Activated CD8-positive, alpha-beta memory T cell treated with anti-CD3 and anti-CD28 coated beads, Interleukin-2, amount 10 ng/mL, durations not matched to agents 7 days and 5 days (primary cell): ENCODE measurements at regions not wholly inside any gene's neighbourhood (a gene's known extent, or its start where the extent isn't known, plus 50 kb on each side); places are given as distances from the start of the nearest gene placed in this dataset.
"Not testable (repeated sequence)": the region's sequence is repeated elsewhere in the genome, so short reads cannot be mapped to it uniquely, and the experiment has no call there.

ENCODE experiments used
- ATAC-seq: fragments of 150-1000 bp; cut with Tn5 transposase; one replicate; pipeline ENCODE4 v1.10.0; 2021; ENCODE audit warnings: moderate library complexity
- CTCF ChIA-PET: fragments of 350-600 bp; sonication (Branson Sonifier 250); formaldehyde crosslinking; loops from one replicate; lab custom pipeline; 2021; ENCODE audit warnings: antibody characterized with exemption; lab: Charles Lee
- DNase-seq: peaks from one replicate; pipeline ENCODE4 v3.0.0-alpha.2; 2020
- H3K27ac Mint-ChIP-seq: one replicate; pipeline ENCODE4 v1.8.0; 2021; ENCODE audit warnings: mild to moderate bottlenecking, mixed read lengths
- H3K27me3 Mint-ChIP-seq: one replicate; pipeline ENCODE4 v1.8.0; 2021; ENCODE audit warnings: mixed read lengths
- H3K36me3 Mint-ChIP-seq: one replicate; pipeline ENCODE4 v1.8.0; 2021; ENCODE audit warnings: mild to moderate bottlenecking, mixed read lengths
- H3K4me1 Mint-ChIP-seq: one replicate; pipeline ENCODE4 v1.8.0; 2021; ENCODE audit warnings: mixed read lengths
- H3K4me3 Mint-ChIP-seq: one replicate; pipeline ENCODE4 v1.8.0; 2021; ENCODE audit warnings: mild to moderate bottlenecking, moderate library complexity, mixed read lengths
- H3K9me3 Mint-ChIP-seq: one replicate; pipeline ENCODE4 v1.8.0; 2022; ENCODE audit warnings: low read depth, mixed read lengths

- Mint-ChIP-seq H3K36me3 (peaks cover 2% of the 10 kb centered on the region), H3K27me3 (peaks cover 11% of the 10 kb centered on the region)
These were observed 76.3 kb downstream of the DRAM2 start for GRCh38 chr1:111063595-111063994.

GRCh38 chr1:111062624-111063023 is 77.3 kb downstream of the DRAM2 start:
- no peaks in the 10 kb centered on the region for H3K4me1 Mint-ChIP-seq
- peaks cover 2% of the 10 kb centered on the region for H3K36me3 Mint-ChIP-seq
- ATAC-seq (no peak), DNase-seq (no peak)
- H3K27me3 Mint-ChIP-seq = peaks cover 11% of the 10 kb centered on the region
- H3K4me3 Mint-ChIP-seq = no peak overlapping the region
- CTCF ChIA-PET = no interaction called here
- H3K9me3 Mint-ChIP-seq = peaks cover 3% of the 10 kb centered on the region
- no peak overlapping the region for H3K27ac Mint-ChIP-seq

More at GRCh38 chr1:111063595-111063994, 76.3 kb downstream of the DRAM2 start:
- CTCF ChIA-PET = no interaction called here
- no peak for ATAC-seq
- Mint-ChIP-seq H3K4me1 (no peaks in the 10 kb centered on the region), H3K9me3 (peaks cover 3% of the 10 kb centered on the region), H3K4me3 (no peak overlapping the region), H3K27ac (no peak overlapping the region)
- no peak for DNase-seq

- Mint-ChIP-seq H3K9me3 (peaks cover 3% of the 10 kb centered on the region), H3K4me1 (no peaks in the 10 kb centered on the region), H3K27ac (no peak overlapping the region), H3K36me3 (peaks cover 3% of the 10 kb centered on the region), H3K27me3 (peaks cover 13% of the 10 kb centered on the region), H3K4me3 (no peak overlapping the region)
- no peak for DNase-seq
- ATAC-seq = no peak
- CTCF ChIA-PET = no interaction called here
These were observed 77.8 kb downstream of the DRAM2 start for GRCh38 chr1:111062081-111062480.

GRCh38 chr1:111054656-111055055 is 85.2 kb downstream of the DRAM2 start:
- Mint-ChIP-seq H3K9me3 (no peaks in the 10 kb centered on the region), H3K27ac (no peak overlapping the region), H3K27me3 (peaks cover 37% of the 10 kb centered on the region), H3K4me1 (no peaks in the 10 kb centered on the region), H3K4me3 (no peak overlapping the region), H3K36me3 (peaks cover 3% of the 10 kb centered on the region)
- CTCF ChIA-PET = no interaction called here
- no peak for ATAC-seq
- DNase-seq = no peak

GRCh38 chr1:111052246-111052645 is 87.6 kb downstream of the DRAM2 start:
- CTCF ChIA-PET = interaction anchor here (1.3 kb wide), 1 partner anchor 22 kb away, joined by 4 read pairs; no protein-coding TSS in a partner anchor
- H3K27me3 Mint-ChIP-seq = peaks cover 50% of the 10 kb centered on the region
- peaks cover 3% of the 10 kb centered on the region for H3K36me3 Mint-ChIP-seq
- no peak for ATAC-seq
- H3K4me1 Mint-ChIP-seq = no peaks in the 10 kb centered on the region
- no peak for DNase-seq
- no peak overlapping the region for H3K4me3 Mint-ChIP-seq
- H3K9me3 Mint-ChIP-seq = no peaks in the 10 kb centered on the region
- no peak overlapping the region for H3K27ac Mint-ChIP-seq

GRCh38 chr1:111048253-111048652 is 84.5 kb upstream of the LRIF1 start:
- ATAC-seq, H3K4me1 Mint-ChIP-seq, H3K27ac Mint-ChIP-seq, H3K4me3 Mint-ChIP-seq, H3K36me3 Mint-ChIP-seq, H3K9me3 Mint-ChIP-seq, DNase-seq: not testable (repeated sequence)
- peaks cover 36% of the 10 kb centered on the region for H3K27me3 Mint-ChIP-seq
- CTCF ChIA-PET = interaction anchor here (0.9 kb wide), 1 partner anchor 17 kb away, joined by 4 read pairs; no protein-coding TSS in a partner anchor

- H3K9me3 Mint-ChIP-seq = no peaks in the 10 kb centered on the region
- H3K27ac Mint-ChIP-seq = no peak overlapping the region
- ATAC-seq (no peak), DNase-seq (no peak)
- no peak overlapping the region for H3K4me3 Mint-ChIP-seq
- peaks cover 36% of the 10 kb centered on the region for H3K27me3 Mint-ChIP-seq
- CTCF ChIA-PET = interaction anchor here (0.7 to 2.7 kb wide), 2 partner anchors 12 to 15 kb away, joined by 3 to 9 read pairs; no protein-coding TSS in a partner anchor
- peaks cover 1% of the 10 kb centered on the region for H3K4me1 Mint-ChIP-seq
- H3K36me3 Mint-ChIP-seq = no peaks in the 10 kb centered on the region
These were observed 81.5 kb upstream of the LRIF1 start for GRCh38 chr1:111045033-111045722.

GRCh38 chr1:111032295-111032897 is 68.7 kb upstream of the LRIF1 start:
- H3K36me3 Mint-ChIP-seq = no peaks in the 10 kb centered on the region
- peaks cover 29% of the 10 kb centered on the region for H3K27me3 Mint-ChIP-seq
- CTCF ChIA-PET = interaction anchor here (0.7 to 1.0 kb wide), 3 partner anchors 9 to 40 kb away, joined by 3 to 6 read pairs (median 3); no protein-coding TSS in a partner anchor
- DNase-seq (peak; percentile 50), ATAC-seq (peak; percentile 39)
- no peaks in the 10 kb centered on the region for H3K4me1 Mint-ChIP-seq
- no peak overlapping the region for H3K27ac Mint-ChIP-seq
- peaks cover 2% of the 10 kb centered on the region for H3K9me3 Mint-ChIP-seq
- no peak overlapping the region for H3K4me3 Mint-ChIP-seq

GRCh38 chr1:111030590-111030989 is 66.9 kb upstream of the LRIF1 start:
- Mint-ChIP-seq H3K27me3 (peaks cover 28% of the 10 kb centered on the region), H3K9me3 (no peaks in the 10 kb centered on the region), H3K4me1 (no peaks in the 10 kb centered on the region), H3K36me3 (no peaks in the 10 kb centered on the region), H3K27ac (no peak overlapping the region), H3K4me3 (no peak overlapping the region)
- CTCF ChIA-PET = interaction anchor here (0.6 to 2.7 kb wide), 49 partner anchors 10 to 885 kb away, joined by 3 to 19 read pairs (median 3); partner anchors contain the start of genes CD53, CEPT1, DRAM2 and KCNA2
- ATAC-seq (peak; percentile 70), DNase-seq (peak; percentile 73)

- Mint-ChIP-seq H3K27me3 (peaks cover 45% of the 10 kb centered on the region), H3K4me1 (no peaks in the 10 kb centered on the region)
These were observed 61.4 kb upstream of the LRIF1 start for GRCh38 chr1:111025109-111025508.

GRCh38 chr1:111015222-111015621 is 51.5 kb upstream of the LRIF1 start:
- Mint-ChIP-seq H3K27me3 (peaks cover 46% of the 10 kb centered on the region), H3K4me1 (no peaks in the 10 kb centered on the region), H3K4me3 (no peak overlapping the region), H3K9me3 (no peaks in the 10 kb centered on the region), H3K36me3 (no peaks in the 10 kb centered on the region), H3K27ac (no peak overlapping the region)
- CTCF ChIA-PET = interaction anchor here (1.4 kb wide), 1 partner anchor 15 kb away, joined by 5 read pairs; no protein-coding TSS in a partner anchor
- no peak for DNase-seq
- ATAC-seq = no peak

More at GRCh38 chr1:111025109-111025508, 61.4 kb upstream of the LRIF1 start:
- CTCF ChIA-PET = interaction anchor here (1.1 to 2.7 kb wide), 2 partner anchors 8 to 375 kb away, joined by 3 to 5 read pairs; no protein-coding TSS in a partner anchor
- DNase-seq (no peak), ATAC-seq (no peak)
- H3K4me3 Mint-ChIP-seq = no peak overlapping the region
- no peak overlapping the region for H3K27ac Mint-ChIP-seq
- H3K36me3 Mint-ChIP-seq = peaks cover 2% of the 10 kb centered on the region
- H3K9me3 Mint-ChIP-seq = peaks cover 2% of the 10 kb centered on the region
